ENCODE measurements at regions not wholly inside any gene's neighbourhood (a gene's known extent, or its start where the extent isn't known, plus 50 kb on each side); places are given as distances from the start of the nearest gene placed in this dataset.
"Not testable (repeated sequence)": the region's sequence is repeated elsewhere in the genome, so short reads cannot be mapped to it uniquely, and the experiment has no call there.

GRCh38 chr2:114123925-114124324 is 234.0 kb downstream of the ACTR3 start:
- DNase-seq (no peak), ATAC-seq (ENCODE audit: low read depth in 2 of 2) (no peak)
- Mint-ChIP-seq H3K27ac (no peak overlapping the region), H3K36me3 (no peaks in the 10 kb centered on the region), H3K9me3 (no peaks in the 10 kb centered on the region), H3K4me1 (no peaks in the 10 kb centered on the region), H3K27me3 (peaks cover 0 to 1% (median 0%) of the 10 kb centered on the region in 3 donors), H3K4me3 (no peak overlapping the region)

GRCh38 chr2:114127372-114127771 is 237.5 kb downstream of the ACTR3 start:
- DNase-seq = no peak
- peaks cover 0 to 8% (median 0%) of the 10 kb centered on the region in 7 donors for H3K9me3 Mint-ChIP-seq
- H3K36me3 Mint-ChIP-seq = no peaks in the 10 kb centered on the region
- no peak overlapping the region for H3K27ac Mint-ChIP-seq
- H3K4me3 Mint-ChIP-seq = no peak overlapping the region
- no peak for ATAC-seq (ENCODE audit: low read depth in 2 of 2)
- H3K27me3 Mint-ChIP-seq = peaks cover 6 to 13% (median 8%) of the 10 kb centered on the region in 3 donors
- no peaks in the 10 kb centered on the region for H3K4me1 Mint-ChIP-seq

- Mint-ChIP-seq H3K9me3 (peaks cover 0 to 8% (median 0%) of the 10 kb centered on the region in 7 donors), H3K27ac (no peak overlapping the region), H3K36me3 (no peaks in the 10 kb centered on the region), H3K4me3 (no peak overlapping the region), H3K27me3 (peaks cover 8 to 16% (median 11%) of the 10 kb centered on the region in 3 donors), H3K4me1 (no peaks in the 10 kb centered on the region)
- DNase-seq (no peak), ATAC-seq (ENCODE audit: low read depth in 2 of 2) (no peak)
These were observed 238.4 kb downstream of the ACTR3 start for GRCh38 chr2:114128263-114128662.

GRCh38 chr2:114128725-114129124 is 238.8 kb downstream of the ACTR3 start:
- peaks cover 8 to 16% (median 11%) of the 10 kb centered on the region in 3 donors for H3K27me3 Mint-ChIP-seq
- H3K9me3 Mint-ChIP-seq = peaks cover 0 to 8% (median 0%) of the 10 kb centered on the region in 7 donors
- H3K36me3 Mint-ChIP-seq = no peaks in the 10 kb centered on the region
- no peak overlapping the region for H3K27ac Mint-ChIP-seq
- H3K4me3 Mint-ChIP-seq = no peak overlapping the region
- DNase-seq (no peak), ATAC-seq (ENCODE audit: low read depth in 2 of 2) (no peak)
- no peaks in the 10 kb centered on the region for H3K4me1 Mint-ChIP-seq

- ATAC-seq (ENCODE audit: low read depth in 2 of 2); H3K36me3 Mint-ChIP-seq; H3K4me3 Mint-ChIP-seq; DNase-seq; H3K27ac Mint-ChIP-seq; H3K4me1 Mint-ChIP-seq: not testable (repeated sequence)
- Mint-ChIP-seq H3K27me3 (peaks cover 8 to 16% (median 11%) of the 10 kb centered on the region in 3 donors), H3K9me3 (peaks cover 0 to 13% (median 0%) of the 10 kb centered on the region in 7 donors)
These were observed 242.2 kb downstream of the ACTR3 start for GRCh38 chr2:114132050-114132449.

GRCh38 chr2:114134146-114134545 is 244.3 kb downstream of the ACTR3 start:
- Mint-ChIP-seq H3K36me3 (no peaks in the 10 kb centered on the region), H3K4me3 (no peak overlapping the region), H3K9me3 (peaks cover 0 to 13% (median 1%) of the 10 kb centered on the region in 7 donors), H3K27ac (no peak overlapping the region), H3K27me3 (peaks cover 4 to 16% (median 11%) of the 10 kb centered on the region in 3 donors), H3K4me1 (no peaks in the 10 kb centered on the region)
- no peak for ATAC-seq (ENCODE audit: low read depth in 2 of 2)
- no peak for DNase-seq

- peaks cover 0 to 13% (median 2%) of the 10 kb centered on the region in 7 donors for H3K9me3 Mint-ChIP-seq
- H3K4me1 Mint-ChIP-seq = no peaks in the 10 kb centered on the region
- no peak overlapping the region for H3K4me3 Mint-ChIP-seq
- no peak overlapping the region for H3K27ac Mint-ChIP-seq
- peaks cover 0 to 20% (median 7%) of the 10 kb centered on the region in 3 donors for H3K27me3 Mint-ChIP-seq
- no peaks in the 10 kb centered on the region for H3K36me3 Mint-ChIP-seq
- ATAC-seq (ENCODE audit: low read depth in 2 of 2) (no peak), DNase-seq (no peak)
These were observed 249.7 kb downstream of the ACTR3 start for GRCh38 chr2:114139542-114139941.

- H3K4me1 Mint-ChIP-seq = no peaks in the 10 kb centered on the region
- no peaks in the 10 kb centered on the region for H3K36me3 Mint-ChIP-seq
- H3K27me3 Mint-ChIP-seq = peaks cover 10 to 24% (median 22%) of the 10 kb centered on the region in 3 donors
- no peak for ATAC-seq (ENCODE audit: low read depth in 2 of 2)
- H3K27ac Mint-ChIP-seq = no peak overlapping the region
- no peak for DNase-seq
- H3K4me3 Mint-ChIP-seq = no peak overlapping the region
- H3K9me3 Mint-ChIP-seq = peaks cover 0 to 4% (median 0%) of the 10 kb centered on the region in 7 donors
These were observed 266.6 kb downstream of the ACTR3 start for GRCh38 chr2:114156366-114157056.

- no peak overlapping the region for H3K4me3 Mint-ChIP-seq
- H3K9me3 Mint-ChIP-seq = peaks cover 0 to 4% (median 0%) of the 10 kb centered on the region in 7 donors
- no peaks in the 10 kb centered on the region for H3K36me3 Mint-ChIP-seq
- DNase-seq (no peak), ATAC-seq (ENCODE audit: low read depth in 2 of 2) (no peak)
- no peak overlapping the region for H3K27ac Mint-ChIP-seq
- H3K4me1 Mint-ChIP-seq = no peaks in the 10 kb centered on the region
- peaks cover 6 to 24% (median 22%) of the 10 kb centered on the region in 3 donors for H3K27me3 Mint-ChIP-seq
These were observed 267.1 kb downstream of the ACTR3 start for GRCh38 chr2:114157057-114157385.

GRCh38 chr2:114160263-114160981 is 270.5 kb downstream of the ACTR3 start:
- peaks cover 0 to 8% (median 2%) of the 10 kb centered on the region in 7 donors for H3K9me3 Mint-ChIP-seq
- no peaks in the 10 kb centered on the region for H3K36me3 Mint-ChIP-seq
- H3K4me3 Mint-ChIP-seq = no peak overlapping the region
- ATAC-seq (ENCODE audit: low read depth in 2 of 2) (no peak), DNase-seq (no peak)
- peaks cover 3 to 13% (median 11%) of the 10 kb centered on the region in 3 donors for H3K27me3 Mint-ChIP-seq
- no peaks in the 10 kb centered on the region for H3K4me1 Mint-ChIP-seq
- no peak overlapping the region for H3K27ac Mint-ChIP-seq

GRCh38 chr2:114161371-114161770 is 271.5 kb downstream of the ACTR3 start:
- Mint-ChIP-seq H3K4me1 (no peaks in the 10 kb centered on the region), H3K27ac (no peak overlapping the region), H3K4me3 (no peak overlapping the region), H3K27me3 (peaks cover 5 to 10% (median 10%) of the 10 kb centered on the region in 3 donors), H3K36me3 (no peaks in the 10 kb centered on the region), H3K9me3 (peaks cover 0 to 8% (median 0%) of the 10 kb centered on the region in 7 donors)
- ATAC-seq (ENCODE audit: low read depth in 2 of 2) (no peak), DNase-seq (no peak)

- H3K4me3 Mint-ChIP-seq = no peak overlapping the region
- no peak for ATAC-seq (ENCODE audit: low read depth in 2 of 2)
- DNase-seq = no peak
- H3K27me3 Mint-ChIP-seq = peaks cover 10 to 26% (median 18%) of the 10 kb centered on the region in 3 donors
- H3K27ac Mint-ChIP-seq = no peak overlapping the region
- H3K9me3 Mint-ChIP-seq = peaks cover 0 to 16% (median 4%) of the 10 kb centered on the region in 7 donors
- no peaks in the 10 kb centered on the region for H3K4me1 Mint-ChIP-seq
- no peaks in the 10 kb centered on the region for H3K36me3 Mint-ChIP-seq
These were observed 274.6 kb upstream of the DPP10 start for GRCh38 chr2:114167799-114168198.

GRCh38 chr2:114170070-114170469 is 272.4 kb upstream of the DPP10 start:
- Mint-ChIP-seq H3K27ac (no peak overlapping the region), H3K36me3 (no peaks in the 10 kb centered on the region), H3K4me3 (no peak overlapping the region), H3K9me3 (peaks cover 0 to 14% (median 5%) of the 10 kb centered on the region in 7 donors), H3K4me1 (no peaks in the 10 kb centered on the region), H3K27me3 (peaks cover 10 to 28% (median 16%) of the 10 kb centered on the region in 3 donors)
- no peak for ATAC-seq (ENCODE audit: low read depth in 2 of 2)
- DNase-seq = no peak

GRCh38 chr2:114175507-114175906 is 266.9 kb upstream of the DPP10 start:
- H3K36me3 Mint-ChIP-seq = no peaks in the 10 kb centered on the region
- H3K4me1 Mint-ChIP-seq = no peaks in the 10 kb centered on the region
- H3K9me3 Mint-ChIP-seq = peaks cover 0 to 5% (median 2%) of the 10 kb centered on the region in 7 donors
- DNase-seq = no peak
- peaks cover 7 to 19% (median 11%) of the 10 kb centered on the region in 3 donors for H3K27me3 Mint-ChIP-seq
- H3K4me3 Mint-ChIP-seq = no peak overlapping the region
- no peak overlapping the region for H3K27ac Mint-ChIP-seq
- ATAC-seq (ENCODE audit: low read depth in 2 of 2) = no peak
